Adrenal gland (tissue), 5 donors: ENCODE measurements at regions not wholly inside any gene's neighbourhood (a gene's known extent, or its start where the extent isn't known, plus 50 kb on each side); places are given as distances from the start of the nearest gene placed in this dataset.

Source experiments
- POLR2A ChIP-seq, 2 donors: fragments of 450-650 bp; IDR thresholded peaks; one replicate each; pipeline ENCODE4 v1.6.1; 2017; ENCODE audit warnings: antibody characterized with exemption in 2 of 2, mild to moderate bottlenecking in 2 of 2, moderate library complexity in 1 of 2
- TF ChIP-seq, protein P1 (sequence below), 6 experiments: fragments of 450-650 bp in 4 of 6; fragments of 200-600 bp in 2 of 6; sonication (generic) in 1 of 6; IDR thresholded peaks; 1 replicate in 5 of 6; 2 replicates in 1 of 6; pipeline versions ENCODE4 v1.5.1 to v1.8.0; 2016 to 2021; ENCODE audit warnings: antibody characterized with exemption in 6 of 6, mild to moderate bottlenecking in 2 of 6, moderate library complexity in 1 of 6
- donor health status: DM: no; HTN: no; CAD: no.

DNA sequence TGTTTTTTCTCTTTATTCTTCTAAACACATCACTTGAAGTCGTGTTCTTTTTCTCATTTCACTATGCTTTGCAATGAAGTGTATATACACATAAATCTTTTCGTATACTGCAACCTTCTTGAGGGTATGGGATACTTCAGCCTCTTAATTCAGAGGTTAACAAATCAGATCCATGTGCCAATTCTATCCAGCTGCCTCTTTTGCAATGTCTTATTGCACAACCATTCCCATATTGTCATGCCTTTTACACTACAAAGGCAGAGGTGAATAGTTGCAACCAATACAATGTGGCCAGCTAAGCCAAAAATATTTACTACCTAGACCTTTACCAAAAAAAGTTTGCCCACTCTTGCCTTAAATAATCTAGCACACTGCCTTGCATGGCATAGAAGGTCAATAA, 224.5 kb upstream of the FOXG1 start:
- TF ChIP-seq, protein P1, sequence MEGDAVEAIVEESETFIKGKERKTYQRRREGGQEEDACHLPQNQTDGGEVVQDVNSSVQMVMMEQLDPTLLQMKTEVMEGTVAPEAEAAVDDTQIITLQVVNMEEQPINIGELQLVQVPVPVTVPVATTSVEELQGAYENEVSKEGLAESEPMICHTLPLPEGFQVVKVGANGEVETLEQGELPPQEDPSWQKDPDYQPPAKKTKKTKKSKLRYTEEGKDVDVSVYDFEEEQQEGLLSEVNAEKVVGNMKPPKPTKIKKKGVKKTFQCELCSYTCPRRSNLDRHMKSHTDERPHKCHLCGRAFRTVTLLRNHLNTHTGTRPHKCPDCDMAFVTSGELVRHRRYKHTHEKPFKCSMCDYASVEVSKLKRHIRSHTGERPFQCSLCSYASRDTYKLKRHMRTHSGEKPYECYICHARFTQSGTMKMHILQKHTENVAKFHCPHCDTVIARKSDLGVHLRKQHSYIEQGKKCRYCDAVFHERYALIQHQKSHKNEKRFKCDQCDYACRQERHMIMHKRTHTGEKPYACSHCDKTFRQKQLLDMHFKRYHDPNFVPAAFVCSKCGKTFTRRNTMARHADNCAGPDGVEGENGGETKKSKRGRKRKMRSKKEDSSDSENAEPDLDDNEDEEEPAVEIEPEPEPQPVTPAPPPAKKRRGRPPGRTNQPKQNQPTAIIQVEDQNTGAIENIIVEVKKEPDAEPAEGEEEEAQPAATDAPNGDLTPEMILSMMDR (IDR thresholded peaks at IDR 0.05): no peak
- no peak for TF ChIP-seq POLR2A (IDR thresholded peaks at IDR 0.05)
